ENCODE measurements at regions not wholly inside any gene's neighbourhood (a gene's known extent, or its start where the extent isn't known, plus 50 kb on each side); places are given as distances from the start of the nearest gene placed in this dataset.
"Not testable (repeated sequence)": the region's sequence is repeated elsewhere in the genome, so short reads cannot be mapped to it uniquely, and the experiment has no call there.

DNA sequence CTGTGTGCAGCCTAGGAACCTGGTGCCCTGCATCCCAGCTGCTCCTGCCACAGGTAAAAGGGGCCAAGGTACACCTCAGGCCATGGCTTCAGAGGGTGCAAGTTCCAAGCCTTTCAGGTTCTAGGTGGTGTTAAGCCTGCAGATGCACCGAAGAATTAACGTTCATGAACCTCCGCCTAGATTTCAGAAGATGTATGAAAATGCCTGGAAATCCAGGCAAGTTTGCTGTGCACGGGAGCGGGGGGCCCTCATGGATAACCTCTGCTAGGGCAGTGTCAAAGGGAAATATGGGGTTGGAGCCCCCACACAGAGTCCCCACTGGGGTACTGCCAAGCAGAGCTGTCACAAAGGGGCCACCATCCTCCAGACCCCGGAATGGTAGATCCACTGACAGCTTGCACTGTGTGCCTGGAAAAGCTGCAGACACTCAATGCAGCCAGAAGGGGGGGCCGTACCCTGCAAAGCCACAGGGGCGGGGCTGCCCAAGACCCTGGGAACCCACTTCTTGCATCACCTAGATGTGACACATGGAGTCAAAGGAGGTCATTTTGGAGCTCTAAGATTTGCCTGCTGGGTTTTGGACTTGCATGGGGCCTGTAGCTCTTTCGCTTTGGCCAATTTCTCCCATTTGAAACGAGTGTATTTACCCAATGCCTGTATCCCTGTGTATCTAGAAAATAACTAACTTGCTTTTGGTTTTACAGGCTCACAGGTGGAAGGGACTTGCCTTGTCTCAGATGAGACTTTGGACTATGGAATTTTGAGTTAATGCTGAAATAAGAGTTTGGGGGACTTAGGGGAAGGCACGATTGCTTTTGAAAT is 145.2 kb upstream of the C1QTNF3 start:
- not testable (repeated sequence) for DNase-seq (ENCODE audit: low read depth in 2 of 2)

DNA sequence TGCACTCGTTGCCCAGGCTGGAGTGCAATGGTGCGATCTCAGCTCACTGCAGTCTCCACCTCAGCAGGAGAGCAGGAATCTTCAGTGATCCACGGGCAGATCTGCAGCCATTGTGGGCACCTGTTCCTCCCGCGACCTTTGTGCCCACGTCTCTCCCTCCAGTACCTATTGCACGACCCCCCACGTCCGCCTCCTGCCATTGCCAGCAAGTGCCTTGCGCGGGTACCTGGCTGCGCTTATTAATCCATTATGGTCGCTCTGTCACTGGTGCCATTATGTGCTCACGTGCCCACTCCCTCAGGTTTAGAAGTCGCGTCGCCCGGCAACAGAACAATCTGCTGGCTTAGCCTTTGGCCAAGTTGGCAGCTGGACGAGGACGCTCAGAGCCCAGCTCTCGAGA is 146.2 kb upstream of the C1QTNF3 start:
- DNase-seq (ENCODE audit: low read depth in 2 of 2) = not testable (repeated sequence)

DNA sequence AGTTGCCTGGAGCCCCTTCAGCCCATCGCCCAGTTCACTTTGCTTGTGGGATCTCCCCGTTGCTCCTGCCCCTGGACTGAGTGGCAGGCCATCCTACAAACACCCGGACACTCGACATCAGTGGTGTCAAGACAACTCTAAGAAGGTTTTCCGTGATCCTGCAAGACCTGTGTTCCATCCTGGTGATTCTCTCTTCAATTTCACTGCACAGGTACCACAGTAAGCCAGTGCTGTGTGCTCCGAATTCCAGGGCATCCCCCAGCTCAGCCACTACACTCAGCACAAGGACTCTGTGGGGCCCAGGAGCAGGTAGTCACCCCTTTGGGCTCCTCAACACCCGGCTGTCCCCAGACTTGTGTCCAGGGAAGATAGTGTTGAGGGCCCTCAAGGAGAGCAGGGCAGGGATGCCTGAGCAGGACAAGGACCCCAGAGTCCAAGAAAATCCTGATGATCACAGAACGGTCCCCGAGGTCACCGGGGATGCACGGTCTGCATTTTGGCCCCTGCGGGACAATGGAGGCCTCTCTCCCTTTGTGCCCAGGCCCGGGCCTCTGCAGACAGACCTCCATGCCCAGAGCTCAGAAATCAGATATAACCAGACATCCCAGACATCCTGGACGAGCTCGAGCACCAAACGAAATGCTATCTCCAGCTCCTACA is 146.9 kb upstream of the C1QTNF3 start:
- DNase-seq (ENCODE audit: low read depth in 2 of 2) = not testable (repeated sequence)

DNA sequence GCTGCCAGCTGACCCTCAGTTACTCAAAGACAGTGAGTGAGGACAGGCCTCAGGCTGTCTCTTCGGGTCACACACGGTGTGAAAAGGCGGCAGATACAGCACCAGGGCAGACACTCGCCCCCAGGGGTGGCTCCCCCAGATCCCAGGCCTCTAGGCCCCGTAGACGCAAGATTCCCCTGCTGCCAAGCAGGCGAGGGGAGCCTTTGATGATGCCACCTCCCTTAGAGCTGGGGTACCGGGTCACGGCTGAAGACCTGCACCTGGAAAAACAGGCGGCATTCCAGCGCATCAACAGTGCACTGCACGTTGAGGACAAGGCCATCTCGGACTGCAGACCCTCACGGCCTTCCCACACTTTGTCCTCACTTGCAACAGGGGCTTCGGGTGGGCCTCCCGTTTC is 147.5 kb upstream of the C1QTNF3 start:
- DNase-seq (ENCODE audit: low read depth in 2 of 2) = not testable (repeated sequence)

DNA sequence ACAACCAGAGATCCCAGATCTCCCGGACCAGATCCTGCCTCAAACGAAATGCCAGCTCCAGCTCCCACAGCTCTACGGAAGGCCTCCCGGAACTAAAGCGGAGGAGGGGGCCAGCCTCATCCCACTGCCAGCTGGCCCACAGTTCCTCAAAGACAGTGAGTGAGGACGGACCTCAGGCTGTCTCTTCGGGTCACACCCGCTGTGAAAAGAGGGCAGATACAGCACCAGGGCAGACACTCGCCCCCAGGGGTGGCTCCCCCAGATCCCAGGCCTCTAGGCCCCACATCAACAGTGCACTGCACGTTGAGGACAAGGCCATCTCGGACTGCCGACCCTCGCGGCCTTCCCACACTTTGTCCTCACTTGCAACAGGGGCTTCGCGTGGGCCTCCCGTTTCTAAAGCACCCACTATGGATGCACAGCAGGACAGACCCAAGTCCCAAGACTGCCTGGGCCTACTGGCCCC is 148.3 kb upstream of the C1QTNF3 start:
- DNase-seq (ENCODE audit: low read depth in 2 of 2) = not testable (repeated sequence)

DNA sequence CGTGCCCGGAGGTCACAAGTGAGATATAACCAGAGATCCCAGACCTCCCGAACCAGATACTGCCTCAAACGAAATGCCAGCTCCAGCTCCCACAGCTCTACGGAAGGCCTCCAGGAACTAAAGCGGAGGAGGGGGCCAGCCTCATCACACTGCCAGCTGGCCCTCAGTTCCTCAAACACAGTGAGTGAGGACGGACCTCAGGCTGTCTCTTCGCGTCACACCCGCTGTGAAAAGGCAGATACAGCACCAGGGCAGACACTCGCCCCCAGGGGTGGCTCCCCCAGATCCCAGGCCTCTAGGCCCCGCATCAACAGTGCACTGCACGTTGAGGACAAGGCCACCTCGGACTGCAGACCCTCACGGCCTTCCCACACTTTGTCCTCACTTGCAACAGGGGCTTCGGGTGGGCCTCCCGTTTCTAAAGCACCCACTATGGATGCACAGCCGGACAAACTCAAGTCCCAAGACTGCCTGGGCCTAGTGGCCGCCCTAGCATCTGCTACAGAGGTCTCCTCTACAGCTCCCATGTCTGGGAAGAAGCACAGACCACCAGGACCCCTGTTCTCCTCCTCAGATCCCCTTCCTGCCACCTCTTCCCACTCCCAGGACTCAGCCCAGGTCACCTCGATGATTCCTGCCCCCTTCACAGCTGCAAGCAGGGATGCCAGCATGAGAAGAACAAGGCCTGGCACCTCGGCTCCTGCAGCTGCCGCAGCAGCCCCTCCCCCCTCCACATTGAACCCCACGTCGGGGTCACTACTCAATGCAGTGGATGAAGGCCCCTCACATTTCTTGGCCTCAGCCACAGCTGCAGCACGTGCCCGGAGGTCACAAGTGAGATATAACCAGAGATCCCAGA is 149.3 kb upstream of the C1QTNF3 start:
- not testable (repeated sequence) for DNase-seq (ENCODE audit: low read depth in 2 of 2)

DNA sequence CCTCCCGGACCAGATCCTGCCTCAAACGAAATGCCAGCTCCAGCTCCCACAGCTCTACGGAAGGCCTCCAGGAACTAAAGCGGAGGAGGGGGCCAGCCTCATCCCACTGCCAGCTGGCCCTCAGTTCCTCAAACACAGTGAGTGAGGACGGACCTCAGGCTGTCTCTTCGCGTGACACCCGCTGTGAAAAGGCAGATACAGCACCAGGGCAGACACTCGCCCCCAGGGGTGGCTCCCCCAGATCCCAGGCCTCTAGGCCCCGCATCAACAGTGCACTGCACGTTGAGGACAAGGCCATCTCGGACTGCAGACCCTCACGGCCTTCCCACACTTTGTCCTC is 149.9 kb upstream of the C1QTNF3 start:
- not testable (repeated sequence) for DNase-seq (ENCODE audit: low read depth in 2 of 2)

DNA sequence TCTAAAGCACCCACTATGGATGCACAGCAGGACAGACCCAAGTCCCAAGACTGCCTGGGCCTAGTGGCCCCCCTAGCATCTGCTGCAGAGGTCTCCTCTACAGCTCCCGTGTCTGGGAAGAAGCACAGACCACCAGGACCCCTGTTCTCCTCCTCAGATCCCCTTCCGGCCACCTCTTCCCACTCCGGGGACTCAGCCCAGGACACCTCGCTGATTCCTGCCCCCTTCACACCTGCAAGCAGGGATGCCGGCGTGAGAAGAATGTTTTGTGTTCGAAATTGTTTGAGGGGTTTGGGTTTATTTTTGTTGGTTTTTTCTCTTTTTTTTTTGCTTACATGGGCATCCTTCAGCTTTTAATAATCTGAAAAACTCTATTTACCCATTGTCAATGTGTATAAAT is 150.3 kb upstream of the C1QTNF3 start:
- not testable (repeated sequence) for DNase-seq (ENCODE audit: low read depth in 2 of 2)

DNA sequence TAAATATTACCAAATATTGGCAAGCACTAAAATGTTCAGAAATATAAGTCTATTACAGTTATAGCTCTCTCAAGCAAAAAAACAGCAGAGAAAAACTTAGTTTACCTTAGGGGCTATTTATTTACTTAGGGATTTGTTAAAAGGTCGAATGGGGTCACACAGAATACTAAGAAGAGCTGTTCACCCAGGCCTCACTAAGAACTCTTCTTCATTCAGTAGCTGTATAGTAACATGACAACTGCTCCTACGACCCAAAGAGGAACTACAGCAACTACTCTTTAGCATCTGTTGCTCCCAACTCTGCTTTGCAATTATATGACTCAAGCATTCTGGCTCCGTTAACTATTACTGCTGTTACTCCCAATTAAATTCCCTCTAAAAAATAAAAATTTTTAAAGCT is 150.8 kb upstream of the C1QTNF3 start:
- DNase-seq (ENCODE audit: low read depth in 2 of 2) = not testable (repeated sequence)

DNA sequence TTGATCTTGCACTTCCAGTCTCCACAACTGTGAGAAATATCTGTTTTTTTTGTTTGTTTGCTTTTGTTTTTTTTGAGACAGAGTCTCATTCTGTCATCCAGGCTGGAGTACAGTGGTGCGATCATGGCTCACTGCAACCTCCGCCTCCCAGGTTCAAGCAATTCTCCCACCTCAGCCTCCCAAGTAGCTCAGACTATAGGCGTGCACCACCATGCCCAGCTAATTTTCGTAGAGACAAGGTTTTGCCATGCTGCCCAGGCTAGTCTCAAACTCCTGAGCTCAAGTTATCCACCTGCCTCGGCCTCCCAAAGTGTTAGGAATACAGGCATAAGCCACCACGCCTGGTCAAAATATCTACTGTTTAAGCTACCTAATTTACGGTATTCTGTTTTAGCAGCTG is 153.1 kb upstream of the C1QTNF3 start:
- DNase-seq (ENCODE audit: low read depth in 2 of 2) = not testable (repeated sequence)

DNA sequence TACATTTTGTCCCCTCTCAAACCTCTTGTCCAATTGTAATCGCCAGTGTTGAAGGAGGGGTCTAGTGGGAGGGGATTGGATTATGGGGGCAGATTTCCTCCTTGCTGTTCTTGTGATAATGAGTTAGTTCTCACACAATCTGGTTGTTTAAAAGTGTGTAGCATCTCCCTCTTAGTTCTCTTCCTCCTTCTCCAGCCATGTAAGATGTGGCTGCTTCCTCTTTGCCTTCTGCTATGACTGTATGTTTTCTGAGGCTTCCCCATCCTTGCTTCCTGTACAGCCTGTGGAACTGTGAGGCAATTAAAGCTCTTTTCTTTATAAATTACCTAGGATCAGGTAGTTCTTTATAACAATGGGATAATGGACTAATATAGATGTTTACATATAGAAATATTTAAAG is 162.3 kb upstream of the C1QTNF3 start:
- DNase-seq (ENCODE audit: low read depth in 2 of 2) = not testable (repeated sequence)

DNA sequence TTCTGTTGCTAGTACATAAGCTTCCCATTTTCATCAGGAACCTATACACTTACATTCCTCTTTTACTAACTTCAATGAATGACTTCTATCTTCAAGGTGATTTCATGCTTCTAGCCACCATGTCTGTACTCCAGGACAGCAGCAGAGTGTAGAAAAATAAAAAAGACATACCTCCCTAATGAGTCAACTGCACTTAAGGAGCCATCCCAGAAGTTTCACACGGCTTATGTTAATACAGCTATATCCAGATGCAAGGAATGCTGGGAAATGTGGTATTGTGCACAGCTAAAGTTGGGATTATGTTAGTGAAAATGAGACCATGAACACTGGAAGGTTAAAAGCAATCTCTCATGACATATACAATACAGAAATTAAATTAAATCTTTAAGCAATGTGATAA is 174.4 kb upstream of the C1QTNF3 start:
- not testable (repeated sequence) for DNase-seq (ENCODE audit: low read depth in 2 of 2)

DNA sequence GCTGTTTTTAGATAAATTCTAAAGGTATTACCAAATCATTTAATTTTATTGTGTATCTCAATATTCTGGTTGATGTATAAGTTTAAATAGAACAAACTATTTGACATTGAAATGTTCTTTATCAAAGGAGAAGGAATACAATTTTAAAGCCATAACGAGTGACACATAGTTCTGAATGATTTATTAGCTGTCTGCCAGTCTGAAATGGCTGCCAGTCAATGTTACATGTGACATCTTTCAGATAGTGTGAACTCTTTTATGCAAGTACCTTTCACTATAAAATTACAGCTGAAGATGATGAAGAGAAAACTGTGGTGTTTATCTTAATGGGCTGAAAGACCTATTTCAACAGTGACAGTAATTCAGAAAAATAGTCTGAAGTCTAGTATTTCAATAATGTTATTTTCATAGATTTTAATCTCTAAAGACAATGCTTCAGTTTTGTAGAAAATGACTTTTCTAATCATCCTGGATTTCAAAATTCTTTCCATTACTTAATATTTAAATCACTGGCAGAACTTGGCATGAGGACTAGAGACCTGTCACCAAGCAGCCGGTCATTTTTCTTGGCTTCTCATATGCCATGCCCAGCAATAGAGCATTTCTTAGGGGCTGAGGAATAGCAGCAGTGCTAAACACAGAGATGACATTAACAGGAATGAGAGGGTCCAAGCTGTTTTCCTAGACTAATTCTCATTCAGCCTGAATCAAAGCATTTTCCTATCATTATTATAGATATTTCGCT is 178.5 kb upstream of the C1QTNF3 start:
- DNase-seq (ENCODE audit: low read depth in 2 of 2) = not testable (repeated sequence)

DNA sequence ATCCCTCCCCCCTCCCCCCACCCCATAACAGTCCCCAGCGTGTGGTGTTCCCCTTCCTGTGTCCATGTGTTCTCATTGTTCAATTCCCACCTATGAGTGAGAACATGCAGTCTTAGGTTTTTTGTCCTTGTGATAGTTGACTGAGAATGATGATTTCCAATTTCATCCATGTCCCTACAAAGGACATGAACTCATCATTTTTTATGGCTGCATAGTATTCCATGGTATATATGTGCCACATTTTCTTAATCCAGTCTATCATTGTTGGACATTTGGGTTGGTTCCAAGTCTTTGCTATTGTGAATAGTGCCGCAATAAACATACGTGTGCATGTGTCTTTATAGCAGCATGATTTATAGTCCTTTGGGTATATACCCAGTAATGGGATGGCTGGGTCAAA is 180.1 kb upstream of the C1QTNF3 start:
- not testable (repeated sequence) for DNase-seq (ENCODE audit: low read depth in 2 of 2)

DNA sequence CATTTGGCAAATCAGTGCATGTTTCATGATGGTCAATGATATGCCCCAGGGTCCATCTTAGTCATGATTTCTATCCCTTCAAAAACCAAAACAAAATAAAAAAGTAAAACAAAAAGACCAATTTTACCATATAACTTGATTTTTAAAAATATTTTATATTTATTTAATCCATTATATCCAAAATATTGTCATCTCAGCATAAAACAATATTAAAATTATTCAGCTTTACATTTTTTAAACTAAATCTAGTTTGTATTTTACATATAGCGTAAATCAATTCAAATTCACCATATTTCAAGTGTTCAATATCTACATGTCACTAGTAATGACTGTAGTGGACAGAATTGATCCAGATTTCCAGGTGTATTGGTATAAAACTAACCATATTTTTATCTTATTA is 187.4 kb upstream of the C1QTNF3 start:
- not testable (repeated sequence) for DNase-seq (ENCODE audit: low read depth in 2 of 2)

DNA sequence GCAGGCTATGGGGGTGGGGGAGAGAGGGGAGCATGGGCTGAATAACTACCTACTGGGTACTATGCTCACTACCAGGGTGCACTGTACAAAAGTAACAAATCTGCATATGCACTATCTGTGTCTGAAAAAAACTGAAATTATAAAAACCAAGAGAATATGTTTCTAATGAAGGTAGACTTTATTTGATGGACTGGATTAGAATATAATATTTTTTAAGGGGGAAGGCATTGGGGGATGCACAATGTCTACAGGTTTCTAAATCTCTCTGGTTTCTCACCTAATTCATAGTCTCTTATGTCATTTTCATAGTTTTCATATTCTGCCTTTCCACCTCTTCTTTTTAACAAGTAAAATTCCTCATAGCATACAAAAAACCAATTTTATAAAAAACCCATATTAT is 200.8 kb upstream of the C1QTNF3 start:
- not testable (repeated sequence) for DNase-seq (ENCODE audit: low read depth in 2 of 2)

DNA sequence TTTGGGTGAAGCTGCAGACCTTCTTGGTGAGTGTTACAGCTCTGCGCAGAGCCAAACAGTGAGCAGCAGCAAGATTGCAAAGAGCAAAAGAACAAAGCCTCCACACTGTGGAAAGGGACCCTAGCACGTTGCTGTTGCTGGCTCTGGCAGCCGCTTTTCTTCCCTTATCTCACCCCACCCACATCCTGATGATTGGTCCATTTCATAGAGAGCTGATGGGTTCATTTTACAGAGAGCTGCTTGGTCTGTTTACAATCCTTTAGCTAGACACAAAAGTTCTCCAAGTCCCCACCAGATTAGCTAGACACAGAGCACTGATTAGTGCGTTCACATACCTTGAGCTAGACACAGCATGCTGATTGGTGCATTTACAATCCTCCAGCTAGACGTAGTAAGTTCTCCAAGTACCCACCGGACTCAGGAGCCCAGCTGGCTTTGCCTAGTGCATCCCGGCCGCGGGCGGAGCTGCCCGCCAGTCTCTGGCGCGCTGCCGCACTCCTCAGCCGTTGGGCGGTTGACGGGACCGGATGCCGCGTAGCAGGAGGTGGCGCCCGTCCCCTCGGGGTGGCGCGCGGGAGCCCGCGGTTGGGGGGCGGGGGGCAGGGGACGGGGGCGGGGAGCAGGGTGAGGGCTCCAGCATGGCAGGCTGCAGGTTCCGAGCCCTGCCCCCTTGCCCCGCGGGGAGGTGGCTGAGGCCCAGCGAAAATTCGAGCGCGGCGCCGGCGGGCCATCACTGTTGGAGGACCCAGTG is 201.4 kb upstream of the C1QTNF3 start:
- DNase-seq (ENCODE audit: low read depth in 2 of 2) = peak; percentile 54 to 68

DNA sequence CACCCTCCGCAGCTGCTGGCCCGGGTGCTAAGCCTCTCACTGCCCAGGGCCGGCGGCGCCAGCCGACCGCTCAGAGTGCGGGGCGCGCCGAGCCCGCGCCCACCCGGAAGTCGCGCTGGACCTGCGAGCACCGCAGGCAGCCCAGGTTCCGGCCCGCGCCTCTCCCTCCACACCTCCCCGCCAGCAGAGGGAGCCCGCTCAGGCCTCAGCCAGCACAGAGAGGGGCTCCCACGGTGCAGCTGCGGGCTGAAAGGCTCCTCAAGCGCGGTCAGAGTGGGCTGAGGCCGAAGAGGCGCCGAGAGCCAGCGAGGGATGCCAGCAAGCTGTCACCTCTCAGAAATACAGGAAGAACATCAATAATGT is 202.0 kb upstream of the C1QTNF3 start:
- peak in 1 of 2 donors; percentile 26 for DNase-seq (ENCODE audit: low read depth in 2 of 2)

DNA sequence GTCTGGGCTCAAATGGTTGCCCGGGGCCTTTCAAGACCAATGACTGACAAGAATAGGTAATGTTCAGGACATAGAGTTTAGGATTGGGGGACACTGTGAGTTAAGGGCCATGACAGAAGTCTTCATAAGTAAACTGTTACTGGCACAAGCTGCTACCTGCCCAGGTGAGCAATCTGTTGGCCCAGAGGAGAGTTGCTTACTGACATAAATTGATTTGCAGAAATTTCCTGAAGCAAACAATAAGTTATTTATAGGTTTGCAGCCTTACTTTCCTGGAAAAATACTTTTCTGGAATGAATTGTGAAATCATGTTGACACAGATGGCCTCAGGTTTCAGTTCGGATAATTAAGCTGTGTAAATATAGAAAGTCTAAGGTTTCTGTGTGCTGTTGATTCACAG is 202.8 kb upstream of the C1QTNF3 start:
- DNase-seq (ENCODE audit: low read depth in 2 of 2) = not testable (repeated sequence)

DNA sequence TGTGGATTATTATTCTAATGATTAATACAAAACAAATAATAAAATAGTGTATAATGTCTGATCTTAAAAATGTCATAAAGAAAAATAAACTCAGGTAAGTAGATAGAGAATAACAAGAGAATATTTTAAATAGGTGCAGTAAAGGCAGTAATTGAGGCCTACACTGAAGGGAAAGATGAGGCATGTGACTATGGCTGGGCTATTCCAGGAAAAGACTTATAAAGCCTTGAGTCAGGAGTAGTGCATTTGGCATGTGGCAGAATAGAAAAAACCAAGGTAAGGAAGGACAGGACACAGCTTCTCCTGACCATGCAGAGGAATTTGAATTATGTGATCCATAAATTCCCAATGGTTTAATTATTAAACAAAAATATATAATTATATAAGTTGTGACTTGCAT is 215.6 kb upstream of the C1QTNF3 start:
- DNase-seq (ENCODE audit: low read depth in 2 of 2) = not testable (repeated sequence)

DNA sequence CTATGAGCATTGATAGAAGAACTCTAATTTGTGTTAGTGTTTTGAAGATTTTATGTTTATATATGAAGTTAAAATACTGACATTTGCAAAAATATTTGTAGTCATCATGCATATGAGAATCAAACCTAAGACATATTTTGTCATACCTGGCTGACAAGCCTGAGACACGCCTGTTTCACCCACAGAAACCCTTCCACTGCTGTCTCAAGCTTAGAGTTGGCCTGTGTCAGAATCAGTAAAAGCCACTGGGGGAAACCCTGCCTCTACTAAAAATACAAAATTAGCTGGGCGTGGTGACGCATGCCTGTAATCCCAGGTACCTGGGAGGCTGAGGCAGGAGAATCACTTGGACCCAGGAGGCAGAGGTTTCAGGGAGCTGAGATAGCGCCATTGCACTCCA is 218.0 kb upstream of the C1QTNF3 start:
- not testable (repeated sequence) for DNase-seq (ENCODE audit: low read depth in 2 of 2)
